RWPE2 (cell line): ENCODE measurements at regions not wholly inside any gene's neighbourhood (a gene's known extent, or its start where the extent isn't known, plus 50 kb on each side); places are given as distances from the start of the nearest gene placed in this dataset.

Source experiments
- ATAC-seq: fragments of 200-7000 bp; cut with Tn5 transposase; 3 replicates; pipeline ENCODE4 v1.9.1; 2021; ENCODE audit warnings: low read depth
- DNase-seq: peaks from one replicate; pipeline ENCODE4 v3.0.0-alpha.2; 2020; ENCODE audit warnings: low spot score
- H3K27ac ChIP-seq: fragments of 450-650 bp; 2 replicates; pipeline ENCODE4 v1.5.1; 2017; ENCODE audit warnings: mild to moderate bottlenecking; ENCODE audit not compliant: poor library complexity, severe bottlenecking
- H3K27me3 ChIP-seq: fragments of 250-450 bp; sonication (Bioruptor Pico); 2 replicates; pipeline ENCODE4 v1.5.1; 2021; ENCODE audit warnings: mild to moderate bottlenecking, moderate library complexity; ENCODE audit not compliant: insufficient read depth, poor library complexity, severe bottlenecking
- H3K36me3 ChIP-seq: fragments of 250-450 bp; sonication (Bioruptor Pico); 2 replicates; pipeline ENCODE4 v1.5.1; 2020; ENCODE audit warnings: low read depth, mild to moderate bottlenecking, moderate library complexity
- H3K4me1 ChIP-seq: fragments of 250-450 bp; sonication (Bioruptor Pico); 2 replicates; pipeline ENCODE4 v1.5.1; 2021; ENCODE audit warnings: mild to moderate bottlenecking, moderate library complexity; ENCODE audit not compliant: insufficient read depth, poor library complexity, severe bottlenecking
- H3K4me3 ChIP-seq: fragments of 250-450 bp; sonication (Bioruptor Pico); 2 replicates; pipeline ENCODE4 v1.5.1; 2021; ENCODE audit warnings: mild to moderate bottlenecking, moderate library complexity; ENCODE audit not compliant: severe bottlenecking
- H3K9me3 ChIP-seq: fragments of 250-450 bp; sonication (Bioruptor Pico); 2 replicates; pipeline ENCODE4 v1.5.1; 2021; ENCODE audit warnings: mild to moderate bottlenecking, moderate library complexity; ENCODE audit not compliant: severe bottlenecking
- CTCF ChIP-seq: fragments of 450-650 bp; IDR thresholded peaks from one replicate; pipeline ENCODE4 v1.5.1; 2017; ENCODE audit warnings: mild to moderate bottlenecking, moderate library complexity; ENCODE audit not compliant: poor library complexity, severe bottlenecking

- Histone ChIP-seq H3K4me3 (no peak overlapping the region), H3K9me3 (no peaks in the 10 kb centered on the region), H3K27ac (no peak overlapping the region), H3K36me3 (no peaks in the 10 kb centered on the region), H3K27me3 (no peaks in the 10 kb centered on the region), H3K4me1 (peaks cover 6% of the 10 kb centered on the region)
- ATAC-seq: no peak
- no peak for DNase-seq
- TF ChIP-seq CTCF: no peak
Measured at GRCh38 chr11:109994907-109995306, 98.3 kb upstream of the ZC3H12C start.

GRCh38 chr11:109996060-109996459 is 97.1 kb upstream of the ZC3H12C start:
- Histone ChIP-seq H3K9me3 (no peaks in the 10 kb centered on the region), H3K4me3 (no peak overlapping the region), H3K36me3 (no peaks in the 10 kb centered on the region), H3K27ac (no peak overlapping the region), H3K4me1 (peaks cover 15% of the 10 kb centered on the region), H3K27me3 (no peaks in the 10 kb centered on the region)
- no peak for ATAC-seq
- DNase-seq: no peak
- no peak for TF ChIP-seq CTCF

DNA sequence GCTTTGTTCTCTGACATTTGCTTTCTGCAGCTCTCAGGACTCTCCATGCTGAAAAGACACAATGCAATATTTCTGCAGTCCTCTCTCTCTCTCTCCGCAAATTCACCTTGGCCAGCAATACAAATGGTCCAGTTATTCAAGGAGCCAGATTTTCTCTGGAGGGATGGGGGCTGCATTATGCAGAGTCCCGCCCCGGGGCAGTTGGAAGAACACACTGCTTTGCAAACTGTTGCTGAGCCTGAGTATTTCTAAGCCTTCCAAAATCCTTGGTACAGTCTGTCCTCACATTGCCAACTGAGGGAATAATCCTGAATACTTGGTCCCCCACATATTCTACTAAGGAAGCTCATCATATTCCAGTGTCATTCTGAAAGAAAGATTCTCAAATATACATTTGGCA is 94.3 kb upstream of the ZC3H12C start:
- no peak for TF ChIP-seq CTCF
- H3K4me3 ChIP-seq: no peak overlapping the region
- DNase-seq: no peak
- H3K9me3 ChIP-seq: no peaks in the 10 kb centered on the region
- no peaks in the 10 kb centered on the region for H3K36me3 ChIP-seq
- no peaks in the 10 kb centered on the region for H3K27me3 ChIP-seq
- H3K27ac ChIP-seq: no peak overlapping the region
- H3K4me1 ChIP-seq: peaks cover 15% of the 10 kb centered on the region
- ATAC-seq: no peak

DNA sequence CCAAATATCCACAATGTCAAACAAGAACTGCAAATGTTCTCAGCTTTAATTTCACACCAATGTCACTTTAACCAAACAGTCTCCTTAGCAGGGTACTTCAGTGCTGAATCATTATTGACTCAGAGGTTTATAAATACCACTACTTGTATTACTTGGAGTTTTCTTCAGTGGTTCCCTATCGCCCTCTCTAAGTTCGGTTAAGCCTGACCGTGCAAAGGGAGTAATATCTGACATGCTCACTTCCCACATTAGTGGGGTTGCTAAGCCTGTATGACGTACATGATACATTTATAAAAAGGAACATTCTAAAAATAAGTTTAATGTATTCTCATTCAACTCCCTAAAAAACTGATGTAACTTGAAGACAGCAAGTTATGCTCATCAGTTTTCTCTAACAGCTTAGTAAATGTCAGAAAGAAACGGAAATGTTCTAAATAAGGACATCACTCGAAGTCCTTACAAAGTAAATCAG is 93.1 kb upstream of the ZC3H12C start:
- Histone ChIP-seq H3K9me3 (no peaks in the 10 kb centered on the region), H3K27ac (no peak overlapping the region), H3K4me3 (no peak overlapping the region), H3K36me3 (no peaks in the 10 kb centered on the region), H3K27me3 (no peaks in the 10 kb centered on the region), H3K4me1 (peaks cover 15% of the 10 kb centered on the region)
- no peak for DNase-seq
- TF ChIP-seq CTCF: no peak
- peak; percentile 99 for ATAC-seq

GRCh38 chr11:110000850-110001249 is 92.3 kb upstream of the ZC3H12C start:
- Histone ChIP-seq H3K36me3 (no peaks in the 10 kb centered on the region), H3K4me3 (no peak overlapping the region), H3K4me1 (peaks cover 15% of the 10 kb centered on the region), H3K27ac (no peak overlapping the region), H3K9me3 (no peaks in the 10 kb centered on the region), H3K27me3 (no peaks in the 10 kb centered on the region)
- DNase-seq: no peak
- no peak for TF ChIP-seq CTCF
- no peak for ATAC-seq
